ENCODE measurements at regions not wholly inside any gene's neighbourhood (a gene's known extent, or its start where the extent isn't known, plus 50 kb on each side); places are given as distances from the start of the nearest gene placed in this dataset.

GRCh38 chr18:45328811-45329210, 286.5 kb upstream of the SLC14A2 start:
- no peaks in the 10 kb centered on the region for H3K36me3 Mint-ChIP-seq
- no peak for DNase-seq (ENCODE audit: extremely low spot score, unreplicated experiment)
- no peak overlapping the region for H3K4me3 Mint-ChIP-seq
- peaks cover 20% of the 10 kb centered on the region for H3K4me1 Mint-ChIP-seq (ENCODE audit: unreplicated experiment)
- TF ChIP-seq CTCF (conservative IDR thresholded peaks at IDR 0.05) = no peak
- no peak overlapping the region for H3K27ac Mint-ChIP-seq
- H3K27me3 Mint-ChIP-seq = no peaks in the 10 kb centered on the region
- H3K9me3 Mint-ChIP-seq = no peaks in the 10 kb centered on the region

- Mint-ChIP-seq H3K4me3 (no peak overlapping the region), H3K4me1 (ENCODE audit: unreplicated experiment) (peaks cover 16% of the 10 kb centered on the region), H3K27me3 (no peaks in the 10 kb centered on the region), H3K9me3 (no peaks in the 10 kb centered on the region), H3K36me3 (no peaks in the 10 kb centered on the region), H3K27ac (no peak overlapping the region)
- no peak for TF ChIP-seq CTCF (conservative IDR thresholded peaks at IDR 0.05)
- no peak for DNase-seq (ENCODE audit: extremely low spot score, unreplicated experiment)
Measured at GRCh38 chr18:45329316-45329715, 286.0 kb upstream of the SLC14A2 start.

GRCh38 chr18:45330170-45330594, 285.1 kb upstream of the SLC14A2 start:
- Mint-ChIP-seq H3K27ac (peak overlapping the region; percentile 13), H3K4me1 (ENCODE audit: unreplicated experiment) (peaks cover 8% of the 10 kb centered on the region), H3K9me3 (no peaks in the 10 kb centered on the region), H3K4me3 (no peak overlapping the region), H3K27me3 (peaks cover 3% of the 10 kb centered on the region), H3K36me3 (no peaks in the 10 kb centered on the region)
- TF ChIP-seq CTCF (conservative IDR thresholded peaks at IDR 0.05) = no peak
- no peak for DNase-seq (ENCODE audit: extremely low spot score, unreplicated experiment)

- peaks cover 3% of the 10 kb centered on the region for H3K27me3 Mint-ChIP-seq
- no peak for DNase-seq (ENCODE audit: extremely low spot score, unreplicated experiment)
- TF ChIP-seq CTCF (conservative IDR thresholded peaks at IDR 0.05) = no peak
- no peak overlapping the region for H3K27ac Mint-ChIP-seq
- no peaks in the 10 kb centered on the region for H3K9me3 Mint-ChIP-seq
- H3K36me3 Mint-ChIP-seq = no peaks in the 10 kb centered on the region
- H3K4me3 Mint-ChIP-seq = no peak overlapping the region
- peaks cover 12% of the 10 kb centered on the region for H3K4me1 Mint-ChIP-seq (ENCODE audit: unreplicated experiment)
Measured at GRCh38 chr18:45332871-45333270, 282.4 kb upstream of the SLC14A2 start.

- H3K9me3 Mint-ChIP-seq = no peaks in the 10 kb centered on the region
- H3K4me1 Mint-ChIP-seq (ENCODE audit: unreplicated experiment) = peaks cover 5% of the 10 kb centered on the region
- no peak for DNase-seq (ENCODE audit: extremely low spot score, unreplicated experiment)
- peaks cover 3% of the 10 kb centered on the region for H3K27me3 Mint-ChIP-seq
- no peak overlapping the region for H3K27ac Mint-ChIP-seq
- no peaks in the 10 kb centered on the region for H3K36me3 Mint-ChIP-seq
- TF ChIP-seq CTCF (conservative IDR thresholded peaks at IDR 0.05) = no peak
- H3K4me3 Mint-ChIP-seq = no peak overlapping the region
Measured at GRCh38 chr18:45334191-45334590, 281.1 kb upstream of the SLC14A2 start.
